ENCODE measurements at regions not wholly inside any gene's neighbourhood (a gene's known extent, or its start where the extent isn't known, plus 50 kb on each side); places are given as distances from the start of the nearest gene placed in this dataset.

DNA sequence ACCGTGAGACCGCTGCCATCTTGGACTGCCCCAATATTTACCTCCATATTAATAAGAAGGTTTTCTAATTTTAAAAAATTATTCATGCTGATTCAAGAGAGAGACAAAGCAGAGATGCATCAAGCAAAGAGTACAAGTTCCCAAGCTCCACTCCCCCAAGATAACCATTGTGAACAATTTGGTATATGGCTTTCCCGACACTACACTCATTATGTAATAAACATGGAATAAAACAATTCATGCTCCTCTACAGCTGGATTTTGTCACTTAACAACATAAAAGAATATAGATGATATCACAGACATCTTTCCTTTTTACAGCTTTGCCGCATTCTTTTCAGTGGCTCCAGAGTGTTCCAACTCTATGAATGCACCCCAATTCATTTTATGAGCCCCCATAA is 307.6 kb downstream of the FGFR2 start:
- TF ChIP-seq, protein P1, sequence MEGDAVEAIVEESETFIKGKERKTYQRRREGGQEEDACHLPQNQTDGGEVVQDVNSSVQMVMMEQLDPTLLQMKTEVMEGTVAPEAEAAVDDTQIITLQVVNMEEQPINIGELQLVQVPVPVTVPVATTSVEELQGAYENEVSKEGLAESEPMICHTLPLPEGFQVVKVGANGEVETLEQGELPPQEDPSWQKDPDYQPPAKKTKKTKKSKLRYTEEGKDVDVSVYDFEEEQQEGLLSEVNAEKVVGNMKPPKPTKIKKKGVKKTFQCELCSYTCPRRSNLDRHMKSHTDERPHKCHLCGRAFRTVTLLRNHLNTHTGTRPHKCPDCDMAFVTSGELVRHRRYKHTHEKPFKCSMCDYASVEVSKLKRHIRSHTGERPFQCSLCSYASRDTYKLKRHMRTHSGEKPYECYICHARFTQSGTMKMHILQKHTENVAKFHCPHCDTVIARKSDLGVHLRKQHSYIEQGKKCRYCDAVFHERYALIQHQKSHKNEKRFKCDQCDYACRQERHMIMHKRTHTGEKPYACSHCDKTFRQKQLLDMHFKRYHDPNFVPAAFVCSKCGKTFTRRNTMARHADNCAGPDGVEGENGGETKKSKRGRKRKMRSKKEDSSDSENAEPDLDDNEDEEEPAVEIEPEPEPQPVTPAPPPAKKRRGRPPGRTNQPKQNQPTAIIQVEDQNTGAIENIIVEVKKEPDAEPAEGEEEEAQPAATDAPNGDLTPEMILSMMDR (IDR thresholded peaks at IDR 0.05; ENCODE audit: insufficient read depth, missing control alignments), result no peak
- DNase-seq (ENCODE audit: insufficient read length, low spot score), result no peak
- no peak for FAIRE-seq

DNA sequence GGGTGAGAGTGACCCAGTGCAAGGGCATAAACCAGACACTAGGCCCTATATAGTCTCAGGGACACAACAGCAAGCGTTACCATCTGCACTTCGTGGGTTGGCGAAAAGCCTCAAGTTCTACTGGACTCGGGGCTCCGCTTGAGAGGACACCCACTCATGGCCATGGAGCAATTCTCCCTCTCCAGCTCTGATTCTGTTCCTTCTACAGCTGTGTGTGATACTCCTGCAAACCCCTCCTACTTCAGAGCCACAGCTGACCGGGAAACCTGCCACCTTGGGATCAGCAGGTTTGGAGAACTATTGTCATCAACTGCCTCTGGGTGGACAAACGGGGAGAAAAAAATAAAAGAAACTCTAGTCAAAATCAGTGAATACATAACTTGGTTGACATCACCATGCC is 306.9 kb downstream of the FGFR2 start:
- FAIRE-seq (no peak), DNase-seq (ENCODE audit: insufficient read length, low spot score) (no peak)
- TF ChIP-seq, protein P1 (IDR thresholded peaks at IDR 0.05; ENCODE audit: insufficient read depth, missing control alignments), result no peak

DNA sequence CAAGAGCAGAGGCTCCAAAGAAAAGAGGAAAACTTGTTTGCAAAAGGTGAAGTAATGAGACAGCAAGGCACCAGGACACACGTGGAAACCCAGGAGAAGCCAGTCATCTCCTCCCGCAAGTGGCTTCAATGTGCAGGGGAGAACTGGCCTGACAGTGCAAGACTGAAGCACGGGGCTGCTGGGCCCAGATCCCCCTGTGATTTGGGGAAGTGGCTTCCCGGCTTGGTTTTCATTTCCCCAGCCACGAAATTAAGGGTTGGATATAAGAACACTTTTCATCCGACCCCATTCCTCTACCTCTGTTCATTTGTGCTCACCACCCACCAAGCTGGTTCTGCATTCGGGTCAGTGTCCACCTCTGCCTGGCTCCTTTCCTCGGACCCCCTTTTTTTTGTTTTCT is 306.4 kb downstream of the FGFR2 start:
- TF ChIP-seq, protein P1 (IDR thresholded peaks at IDR 0.05; ENCODE audit: insufficient read depth, missing control alignments), result no peak
- DNase-seq (ENCODE audit: insufficient read length, low spot score), result no peak
- no peak for FAIRE-seq

DNA sequence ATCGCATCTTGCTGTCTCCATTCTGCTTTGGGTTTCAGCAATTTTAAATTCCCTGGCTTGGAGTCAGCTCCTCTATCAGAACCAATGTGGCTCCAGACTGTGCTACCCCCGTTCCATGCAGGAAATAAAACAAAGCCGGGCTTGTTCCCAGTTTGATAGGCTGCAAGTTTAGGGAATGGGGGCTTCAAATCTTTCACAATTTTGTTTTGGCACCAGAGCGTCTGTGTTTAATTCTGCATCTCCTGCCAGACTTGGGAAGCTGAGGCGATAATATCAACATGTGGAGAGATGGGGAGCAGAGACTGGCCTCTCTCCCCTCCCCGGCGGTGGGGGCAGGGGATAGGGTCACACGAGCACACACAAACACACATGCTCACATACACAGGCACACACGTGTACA is 305.9 kb downstream of the FGFR2 start:
- no peak for DNase-seq (ENCODE audit: insufficient read length, low spot score)
- FAIRE-seq, result no peak
- TF ChIP-seq, protein P1 (IDR thresholded peaks at IDR 0.05; ENCODE audit: insufficient read depth, missing control alignments), result no peak

DNA sequence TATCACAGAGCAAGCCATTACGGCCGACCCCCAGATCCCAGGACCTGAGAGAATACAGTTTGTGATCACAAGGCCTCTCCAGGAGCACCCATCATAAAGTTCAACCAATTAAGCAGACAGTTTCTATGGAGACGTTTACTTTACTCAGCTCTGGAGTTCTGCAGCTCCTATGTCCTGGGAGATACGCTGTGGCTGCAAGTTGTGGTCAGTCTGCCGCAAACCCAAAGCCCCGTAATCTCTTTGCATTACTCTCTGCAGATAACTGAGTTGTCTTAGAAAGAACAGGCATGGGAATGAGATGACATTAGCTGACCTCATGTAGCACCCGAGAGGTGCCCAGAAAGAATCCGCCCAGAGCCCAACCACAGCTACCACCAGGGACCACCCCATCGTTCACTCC is 305.1 kb downstream of the FGFR2 start:
- DNase-seq (ENCODE audit: insufficient read length, low spot score) (no peak), FAIRE-seq (no peak)
- TF ChIP-seq, protein P1 (IDR thresholded peaks at IDR 0.05; ENCODE audit: insufficient read depth, missing control alignments), result no peak

DNA sequence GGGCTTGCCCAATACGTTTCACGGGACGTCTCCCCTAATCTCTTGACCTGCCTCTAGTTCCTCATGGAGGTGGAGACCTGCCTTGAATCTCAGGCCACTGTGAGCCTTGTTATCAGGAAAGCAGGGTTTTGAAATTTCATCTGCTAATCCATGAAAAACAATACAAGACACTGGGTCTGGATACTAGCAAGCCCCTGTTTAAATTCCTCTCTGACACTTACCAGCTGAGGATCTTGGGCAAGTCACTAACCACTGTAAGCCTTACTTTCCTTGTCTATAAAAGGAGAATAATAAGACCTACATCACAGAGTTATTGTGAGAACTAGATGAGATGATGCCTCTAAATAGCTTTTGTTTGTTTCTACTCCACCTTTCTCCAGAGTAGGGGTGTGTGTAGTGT is 303.6 kb downstream of the FGFR2 start:
- TF ChIP-seq, protein P1 (IDR thresholded peaks at IDR 0.05; ENCODE audit: insufficient read depth, missing control alignments), result no peak
- no peak for DNase-seq (ENCODE audit: insufficient read length, low spot score)
- FAIRE-seq, result no peak

DNA sequence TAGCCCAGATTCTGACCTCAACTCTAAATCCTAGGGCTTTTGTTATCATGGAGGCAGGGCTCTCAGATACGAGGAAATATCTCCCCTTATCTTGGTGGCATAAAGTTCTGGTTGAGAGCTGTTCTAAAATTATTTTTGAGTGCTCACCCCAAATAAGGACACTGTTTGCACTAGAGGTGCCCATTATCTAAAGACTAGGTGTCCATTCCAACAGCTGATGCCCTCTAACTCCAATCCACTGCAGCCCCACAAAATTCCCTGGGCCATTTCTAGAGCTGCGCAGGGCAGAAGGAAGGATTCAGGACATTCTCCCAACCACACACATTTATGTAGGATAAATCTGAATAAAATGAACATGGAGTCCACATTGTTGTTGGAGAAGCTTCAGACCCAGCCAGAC is 301.9 kb downstream of the FGFR2 start:
- no peak for FAIRE-seq

More for the DNA sequence above, 301.9 kb downstream of the FGFR2 start:
- no peak for DNase-seq (ENCODE audit: insufficient read length, low spot score)
- TF ChIP-seq, protein P1 (IDR thresholded peaks at IDR 0.05; ENCODE audit: insufficient read depth, missing control alignments), result no peak
